Gastrocnemius medialis (tissue), 4 donors: ENCODE measurements at regions not wholly inside any gene's neighbourhood (a gene's known extent, or its start where the extent isn't known, plus 50 kb on each side); places are given as distances from the start of the nearest gene placed in this dataset.

Experiments
- POLR2A ChIP-seq, 2 donors: fragments of 450-650 bp; IDR thresholded peaks; one replicate each; pipeline ENCODE4 v1.6.1; 2017; ENCODE audit warnings: antibody characterized with exemption in 2 of 2, mild to moderate bottlenecking in 2 of 2, moderate library complexity in 2 of 2
- TF ChIP-seq, protein P1 (sequence below), 5 experiments: fragments of 450-650 bp in 3 of 5; fragments of 200-600 bp in 2 of 5; sonication (generic) in 2 of 5; IDR thresholded peaks in 4 of 5; conservative IDR thresholded peaks in 1 of 5; 1 replicate in 4 of 5; 2 replicates in 1 of 5; pipeline ENCODE4 v1.5.1; 2016 to 2019; ENCODE audit warnings: antibody characterized with exemption in 5 of 5, mild to moderate bottlenecking in 3 of 5, moderate library complexity in 3 of 5

DNA sequence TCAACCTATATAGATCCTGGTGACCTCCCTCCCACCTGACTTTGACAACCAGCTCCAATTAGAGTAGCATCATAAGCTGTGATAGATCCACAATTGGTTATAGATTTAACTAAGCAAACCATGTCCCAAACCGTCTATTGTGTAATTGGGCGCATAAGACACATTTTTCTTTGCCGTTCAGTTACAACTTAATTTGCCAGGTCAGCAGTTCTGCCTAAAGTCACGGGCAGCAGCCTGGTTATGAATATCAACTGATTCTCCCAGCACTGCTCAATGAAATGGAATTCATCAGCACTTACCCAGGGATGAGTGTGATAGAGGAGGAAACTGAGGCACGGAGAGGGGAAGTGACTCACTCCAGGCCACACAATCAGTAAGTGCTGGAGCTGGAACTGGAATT lies 73.4 kb downstream of the KLHDC7A start:
- TF ChIP-seq, protein P1, sequence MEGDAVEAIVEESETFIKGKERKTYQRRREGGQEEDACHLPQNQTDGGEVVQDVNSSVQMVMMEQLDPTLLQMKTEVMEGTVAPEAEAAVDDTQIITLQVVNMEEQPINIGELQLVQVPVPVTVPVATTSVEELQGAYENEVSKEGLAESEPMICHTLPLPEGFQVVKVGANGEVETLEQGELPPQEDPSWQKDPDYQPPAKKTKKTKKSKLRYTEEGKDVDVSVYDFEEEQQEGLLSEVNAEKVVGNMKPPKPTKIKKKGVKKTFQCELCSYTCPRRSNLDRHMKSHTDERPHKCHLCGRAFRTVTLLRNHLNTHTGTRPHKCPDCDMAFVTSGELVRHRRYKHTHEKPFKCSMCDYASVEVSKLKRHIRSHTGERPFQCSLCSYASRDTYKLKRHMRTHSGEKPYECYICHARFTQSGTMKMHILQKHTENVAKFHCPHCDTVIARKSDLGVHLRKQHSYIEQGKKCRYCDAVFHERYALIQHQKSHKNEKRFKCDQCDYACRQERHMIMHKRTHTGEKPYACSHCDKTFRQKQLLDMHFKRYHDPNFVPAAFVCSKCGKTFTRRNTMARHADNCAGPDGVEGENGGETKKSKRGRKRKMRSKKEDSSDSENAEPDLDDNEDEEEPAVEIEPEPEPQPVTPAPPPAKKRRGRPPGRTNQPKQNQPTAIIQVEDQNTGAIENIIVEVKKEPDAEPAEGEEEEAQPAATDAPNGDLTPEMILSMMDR (IDR thresholded peaks at IDR 0.05 in 4 of 5, conservative IDR thresholded peaks at IDR 0.05 in 1 of 5) = no peak
- TF ChIP-seq POLR2A (IDR thresholded peaks at IDR 0.05) = no peak
